Choroid plexus epithelial cell (primary cell): ENCODE measurements at regions not wholly inside any gene's neighbourhood (a gene's known extent, or its start where the extent isn't known, plus 50 kb on each side); places are given as distances from the start of the nearest gene placed in this dataset.

Experiments used
- DNase-seq: peaks from one replicate; pipeline ENCODE4 v3.0.0-alpha.2; 2010; ENCODE audit warnings: low read depth
- H3K4me3 ChIP-seq: 2 replicates; pipeline ENCODE4 v1.5.1; 2011; ENCODE audit warnings: low read depth, mild to moderate bottlenecking, control low read depth, low read length, moderate library complexity
- CTCF ChIP-seq: conservative IDR thresholded peaks from 2 replicates; pipeline ENCODE4 v1.5.1; 2011; ENCODE audit warnings: low read depth, mild to moderate bottlenecking, control low read depth, inconsistent platforms, low read length, moderate library complexity

GRCh38 chr5:2299388-2300220 is 416.9 kb upstream of the IRX4 start:
- TF ChIP-seq CTCF, result no peak
- no peak overlapping the region for H3K4me3 ChIP-seq
- no peak for DNase-seq

GRCh38 chr5:2298781-2299180 is 416.1 kb upstream of the IRX4 start:
- no peak for TF ChIP-seq CTCF
- H3K4me3 ChIP-seq, result no peak overlapping the region
- DNase-seq, result no peak

- no peak for DNase-seq
- no peak overlapping the region for H3K4me3 ChIP-seq
- no peak for TF ChIP-seq CTCF
Observed at GRCh38 chr5:2297991-2298390, 415.3 kb upstream of the IRX4 start.

- no peak for DNase-seq
- TF ChIP-seq CTCF, result no peak
- H3K4me3 ChIP-seq, result no peak overlapping the region
Observed at GRCh38 chr5:2295476-2295875, 412.8 kb upstream of the IRX4 start.

- H3K4me3 ChIP-seq, result no peak overlapping the region
- TF ChIP-seq CTCF, result no peak
- no peak for DNase-seq
Observed at GRCh38 chr5:2293906-2294305, 411.2 kb upstream of the IRX4 start.

GRCh38 chr5:2291146-2291840 is 408.6 kb upstream of the IRX4 start:
- TF ChIP-seq CTCF, result no peak
- no peak overlapping the region for H3K4me3 ChIP-seq
- no peak for DNase-seq

- no peak for DNase-seq
- H3K4me3 ChIP-seq, result no peak overlapping the region
- TF ChIP-seq CTCF, result no peak
Observed at GRCh38 chr5:2289380-2289779, 406.7 kb upstream of the IRX4 start.
